ENCODE measurements at regions not wholly inside any gene's neighbourhood (a gene's known extent, or its start where the extent isn't known, plus 50 kb on each side); places are given as distances from the start of the nearest gene placed in this dataset.
A peak's percentile ranks its signal among the peaks of the same experiment; 100 is the strongest.

GRCh38 chr6:74606582-74607071, 599.2 kb downstream of the COL12A1 start:
- H3K4me1 ChIP-seq (ENCODE audit: insufficient read depth): no peaks in the 10 kb centered on the region
- no peaks in the 10 kb centered on the region for H3K79me2 ChIP-seq (replicated peaks; ENCODE audit: insufficient read depth)
- no peaks in the 10 kb centered on the region for H4K20me1 ChIP-seq (replicated peaks; ENCODE audit: insufficient read depth)
- H3K4me2 ChIP-seq: no peak overlapping the region
- no peaks in the 10 kb centered on the region for H3K27me3 Mint-ChIP-seq (ENCODE audit: insufficient read depth, low read depth, poor library complexity)
- H3K4me3 Mint-ChIP-seq: no peak overlapping the region
- no peak overlapping the region for H3K27ac ChIP-seq (ENCODE audit: low read depth)
- no peaks in the 10 kb centered on the region for H3K9me2 ChIP-seq (ENCODE audit: insufficient read depth)
- DNase-seq (ENCODE audit: low spot score) (peak; percentile 8), ATAC-seq (no peak)
- H3K4me3 ChIP-seq: no peak overlapping the region
- H3K27ac Mint-ChIP-seq: no peak overlapping the region; the same call in 1 of the 2 replicates
- H2AFZ ChIP-seq: no peak overlapping the region
- no peaks in the 10 kb centered on the region for H3F3A ChIP-seq (replicated peaks; ENCODE audit: low read depth)
- no peaks in the 10 kb centered on the region for H3K36me3 Mint-ChIP-seq (ENCODE audit: low read depth)
- no peaks in the 10 kb centered on the region for H3K9me3 Mint-ChIP-seq
- no peaks in the 10 kb centered on the region for H3K27me3 ChIP-seq (ENCODE audit: insufficient read depth)
- no peaks in the 10 kb centered on the region for H3K36me3 ChIP-seq (ENCODE audit: insufficient read depth)
- TF ChIP-seq CTCF (conservative IDR thresholded peaks at IDR 0.05; ENCODE audit: low read depth in 2 of 2) (no peak), EZH2phosphoT487 (IDR thresholded peaks at IDR 0.05; ENCODE audit: unreplicated experiment) (no peak), JUNB (IDR thresholded peaks at IDR 0.05; ENCODE audit: unreplicated experiment) (no peak), EZH2 (IDR thresholded peaks at IDR 0.05; ENCODE audit: low read depth, unreplicated experiment) (no peak), ZNF331 (CRISPR knock-in tag; IDR thresholded peaks at IDR 0.05; ENCODE audit: low read depth) (no peak), ETS1 (IDR thresholded peaks at IDR 0.05) (no peak), POLR2AphosphoS5 (IDR thresholded peaks at IDR 0.05; ENCODE audit: low read depth) (no peak), ZNF114 (CRISPR knock-in tag; IDR thresholded peaks at IDR 0.05) (no peak), ZNF462 (CRISPR knock-in tag; IDR thresholded peaks at IDR 0.05) (no peak), NANOG (IDR thresholded peaks at IDR 0.05; ENCODE audit: borderline replicate concordance) (no peak), REST (IDR thresholded peaks at IDR 0.05; ENCODE audit: unreplicated experiment) (no peak)
- H3K4me1 Mint-ChIP-seq: peaks cover 15% of the 10 kb centered on the region

Measured in GM23338 (cell line).